HL-60 (cell line): ENCODE measurements at regions not wholly inside any gene's neighbourhood (a gene's known extent, or its start where the extent isn't known, plus 50 kb on each side); places are given as distances from the start of the nearest gene placed in this dataset.

Experiments
- DNase-seq, 2 experiments: peaks; one replicate each; pipeline ENCODE4 v3.0.0-alpha.2; 2010 to 2020; ENCODE audit warnings: low read depth in 1 of 2, low spot score in 1 of 2
- H3K27ac ChIP-seq: fragments of 250-450 bp; sonication (Bioruptor Pico); replicated peaks from 2 replicates; pipeline ENCODE4 v1.5.1; 2020; ENCODE audit warnings: mild to moderate bottlenecking, moderate library complexity
- H3K27me3 ChIP-seq: fragments of 250-450 bp; sonication (Bioruptor Pico); 2 replicates; pipeline ENCODE4 v1.5.1; 2021; ENCODE audit warnings: mild to moderate bottlenecking, moderate library complexity; ENCODE audit not compliant: insufficient read depth, poor library complexity, severe bottlenecking
- H3K4me3 ChIP-seq: replicated peaks from 2 replicates; pipeline ENCODE4 v1.5.1; 2011; ENCODE audit warnings: mild to moderate bottlenecking, control low read depth, low read length; ENCODE audit not compliant: insufficient read depth
- CTCF ChIP-seq: IDR thresholded peaks from one replicate; pipeline ENCODE4 v1.5.1; 2011; ENCODE audit warnings: low read length, control low read depth, inconsistent platforms; ENCODE audit not compliant: insufficient read depth
- GABPA ChIP-seq: IDR thresholded peaks from 2 replicates; pipeline ENCODE4 v1.6.1; 2012; ENCODE audit warnings: low read depth
- POLR2AphosphoS5 ChIP-seq: IDR thresholded peaks from 2 replicates; pipeline ENCODE4 v1.6.1; 2012; ENCODE audit warnings: low read depth
- REST ChIP-seq: IDR thresholded peaks from 2 replicates; pipeline ENCODE4 v1.6.1; 2012; ENCODE audit warnings: low read depth; ENCODE audit not compliant: insufficient replicate concordance
- SPI1 ChIP-seq: IDR thresholded peaks from 2 replicates; pipeline ENCODE4 v1.6.1; 2012; ENCODE audit warnings: low read depth, mild to moderate bottlenecking, borderline replicate concordance

GRCh38 chr14:54138024-54138353, 181.4 kb upstream of the BMP4 start:
- Histone ChIP-seq H3K27ac (no peak overlapping the region), H3K27me3 (no peaks in the 10 kb centered on the region), H3K4me3 (no peak overlapping the region)
- TF ChIP-seq POLR2AphosphoS5 = no peak
- no peak for TF ChIP-seq GABPA
- no peak for TF ChIP-seq CTCF
- no peak for TF ChIP-seq SPI1
- TF ChIP-seq REST = no peak
- DNase-seq = no peak

GRCh38 chr14:54138354-54139038, 181.9 kb upstream of the BMP4 start:
- Histone ChIP-seq H3K4me3 (no peak overlapping the region), H3K27ac (no peak overlapping the region), H3K27me3 (no peaks in the 10 kb centered on the region)
- TF ChIP-seq POLR2AphosphoS5 (no peak), SPI1 (no peak), REST (no peak), CTCF (no peak), GABPA (no peak)
- no peak for DNase-seq

GRCh38 chr14:54140551-54140950, 183.9 kb upstream of the BMP4 start:
- no peak for TF ChIP-seq CTCF
- TF ChIP-seq SPI1 = no peak
- TF ChIP-seq POLR2AphosphoS5 = no peak
- no peak overlapping the region for H3K4me3 ChIP-seq
- DNase-seq = no peak
- no peaks in the 10 kb centered on the region for H3K27me3 ChIP-seq
- H3K27ac ChIP-seq = no peak overlapping the region

GRCh38 chr14:54146601-54147000, 190.0 kb upstream of the BMP4 start:
- no peak for TF ChIP-seq POLR2AphosphoS5
- TF ChIP-seq GABPA = no peak
- TF ChIP-seq SPI1 = no peak
- no peak for TF ChIP-seq CTCF
- no peak overlapping the region for H3K27ac ChIP-seq
- no peak for DNase-seq
- H3K4me3 ChIP-seq = no peak overlapping the region
- no peaks in the 10 kb centered on the region for H3K27me3 ChIP-seq
